Adrenal gland (tissue), 5 donors: ENCODE measurements at regions not wholly inside any gene's neighbourhood (a gene's known extent, or its start where the extent isn't known, plus 50 kb on each side); places are given as distances from the start of the nearest gene placed in this dataset.

Experiments used
- POLR2A ChIP-seq, 2 donors: fragments of 450-650 bp; IDR thresholded peaks; one replicate each; pipeline ENCODE4 v1.6.1; 2017; ENCODE audit warnings: antibody characterized with exemption in 2 of 2, mild to moderate bottlenecking in 2 of 2, moderate library complexity in 1 of 2
- TF ChIP-seq, protein P1 (sequence below), 6 experiments: fragments of 450-650 bp in 4 of 6; fragments of 200-600 bp in 2 of 6; sonication (generic) in 1 of 6; IDR thresholded peaks; 1 replicate in 5 of 6; 2 replicates in 1 of 6; pipeline versions ENCODE4 v1.5.1 to v1.8.0; 2016 to 2021; ENCODE audit warnings: antibody characterized with exemption in 6 of 6, mild to moderate bottlenecking in 2 of 6, moderate library complexity in 1 of 6
- donor health status: DM: no; HTN: no; CAD: no.

DNA sequence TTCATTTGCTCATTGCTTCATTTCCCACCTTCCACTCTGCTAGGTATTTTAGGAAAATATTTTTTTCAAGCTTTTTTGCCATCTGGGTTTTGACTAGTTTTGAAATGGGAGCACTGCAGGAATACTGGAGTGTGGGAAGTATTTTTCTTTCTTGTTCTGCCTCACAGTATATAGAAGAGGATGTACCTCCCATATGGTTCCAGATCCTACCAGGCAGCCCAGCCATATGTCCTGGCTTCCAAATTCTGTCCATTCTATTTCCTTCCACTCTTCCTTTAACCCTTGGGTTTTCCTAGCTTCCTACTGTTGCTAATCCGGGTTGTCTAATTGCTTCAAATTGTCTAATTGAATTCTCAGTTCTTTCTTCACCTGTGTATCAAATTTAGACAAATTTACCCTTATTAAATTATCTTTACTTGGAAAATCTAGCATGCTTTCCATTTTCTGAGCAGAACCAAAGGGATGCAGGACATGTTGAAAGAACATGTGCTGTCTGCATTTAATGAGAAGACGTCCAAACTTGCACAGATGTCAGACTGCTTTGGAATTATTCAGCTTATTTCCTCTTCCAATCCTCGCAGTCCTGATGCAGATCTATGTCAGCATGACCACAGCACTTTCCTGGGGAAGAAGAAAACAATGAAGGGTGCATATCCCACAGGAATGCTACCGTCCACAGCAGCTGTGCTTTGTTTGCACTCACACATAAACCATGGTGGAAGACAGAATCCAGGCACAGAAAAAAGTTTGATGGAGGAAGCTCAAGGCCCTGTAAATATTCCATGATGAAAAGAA, 1273.9 kb upstream of the MAP3K7 start:
- TF ChIP-seq POLR2A (IDR thresholded peaks at IDR 0.05), result no peak
- TF ChIP-seq, protein P1, sequence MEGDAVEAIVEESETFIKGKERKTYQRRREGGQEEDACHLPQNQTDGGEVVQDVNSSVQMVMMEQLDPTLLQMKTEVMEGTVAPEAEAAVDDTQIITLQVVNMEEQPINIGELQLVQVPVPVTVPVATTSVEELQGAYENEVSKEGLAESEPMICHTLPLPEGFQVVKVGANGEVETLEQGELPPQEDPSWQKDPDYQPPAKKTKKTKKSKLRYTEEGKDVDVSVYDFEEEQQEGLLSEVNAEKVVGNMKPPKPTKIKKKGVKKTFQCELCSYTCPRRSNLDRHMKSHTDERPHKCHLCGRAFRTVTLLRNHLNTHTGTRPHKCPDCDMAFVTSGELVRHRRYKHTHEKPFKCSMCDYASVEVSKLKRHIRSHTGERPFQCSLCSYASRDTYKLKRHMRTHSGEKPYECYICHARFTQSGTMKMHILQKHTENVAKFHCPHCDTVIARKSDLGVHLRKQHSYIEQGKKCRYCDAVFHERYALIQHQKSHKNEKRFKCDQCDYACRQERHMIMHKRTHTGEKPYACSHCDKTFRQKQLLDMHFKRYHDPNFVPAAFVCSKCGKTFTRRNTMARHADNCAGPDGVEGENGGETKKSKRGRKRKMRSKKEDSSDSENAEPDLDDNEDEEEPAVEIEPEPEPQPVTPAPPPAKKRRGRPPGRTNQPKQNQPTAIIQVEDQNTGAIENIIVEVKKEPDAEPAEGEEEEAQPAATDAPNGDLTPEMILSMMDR (IDR thresholded peaks at IDR 0.05), result no peak
